Right kidney (tissue), 1 donor: ENCODE measurements at regions not wholly inside any gene's neighbourhood (a gene's known extent, or its start where the extent isn't known, plus 50 kb on each side); places are given as distances from the start of the nearest gene placed in this dataset.

Experiments used
- DNase-seq: peaks from one replicate; pipeline ENCODE4 v3.0.0-alpha.2; 2016

DNA sequence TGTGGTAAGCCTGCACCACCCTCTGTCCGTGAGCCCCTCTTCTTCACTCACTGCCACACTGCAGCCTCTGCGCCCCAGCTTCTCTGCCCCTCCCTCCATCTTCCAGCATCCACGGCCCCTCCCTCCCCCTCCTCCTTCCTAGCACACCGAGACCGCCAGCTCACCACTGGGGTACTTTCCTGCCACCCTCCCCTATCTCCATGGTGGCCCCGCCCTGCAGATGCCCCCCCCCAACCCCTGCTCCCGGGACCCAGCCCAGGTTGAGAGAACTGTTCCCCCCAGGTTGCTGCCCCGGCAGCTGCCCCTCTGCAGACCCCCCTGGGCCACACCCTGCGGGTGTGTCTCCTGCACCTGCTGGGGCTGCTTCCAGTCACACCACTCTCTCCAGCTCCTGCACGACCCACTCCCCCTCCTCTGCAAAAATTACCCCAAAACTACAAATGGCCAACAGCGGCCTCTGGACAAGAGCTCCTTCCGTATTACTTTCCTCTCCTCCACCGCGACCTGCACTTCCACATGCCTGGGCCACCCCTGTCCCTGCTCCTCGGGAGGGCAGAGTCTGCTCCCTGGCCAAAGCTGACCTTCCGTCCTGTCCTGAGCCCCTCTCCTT is 209.2 kb upstream of the PPP2R2D start:
- no peak for DNase-seq

DNA sequence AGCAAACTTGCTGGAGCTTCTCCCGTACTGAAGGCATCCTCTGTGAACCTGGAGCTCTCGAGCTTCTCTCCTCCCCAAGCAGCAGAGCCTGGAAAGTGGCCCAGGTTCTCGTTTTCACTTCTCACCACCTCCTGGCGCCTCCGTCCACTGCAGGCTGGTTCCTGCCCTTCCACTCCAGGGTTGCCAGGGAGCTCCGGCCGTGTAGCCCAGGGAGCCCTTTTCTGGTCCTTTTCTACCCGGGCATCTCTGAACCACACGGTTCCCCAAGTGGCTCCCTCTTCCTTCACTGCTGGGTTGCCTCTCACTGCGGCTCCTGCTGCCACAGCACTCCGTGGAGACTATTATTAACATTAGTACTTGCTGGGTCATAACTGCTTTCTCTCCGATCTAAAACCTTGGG is 208.6 kb upstream of the PPP2R2D start:
- DNase-seq, result no peak

DNA sequence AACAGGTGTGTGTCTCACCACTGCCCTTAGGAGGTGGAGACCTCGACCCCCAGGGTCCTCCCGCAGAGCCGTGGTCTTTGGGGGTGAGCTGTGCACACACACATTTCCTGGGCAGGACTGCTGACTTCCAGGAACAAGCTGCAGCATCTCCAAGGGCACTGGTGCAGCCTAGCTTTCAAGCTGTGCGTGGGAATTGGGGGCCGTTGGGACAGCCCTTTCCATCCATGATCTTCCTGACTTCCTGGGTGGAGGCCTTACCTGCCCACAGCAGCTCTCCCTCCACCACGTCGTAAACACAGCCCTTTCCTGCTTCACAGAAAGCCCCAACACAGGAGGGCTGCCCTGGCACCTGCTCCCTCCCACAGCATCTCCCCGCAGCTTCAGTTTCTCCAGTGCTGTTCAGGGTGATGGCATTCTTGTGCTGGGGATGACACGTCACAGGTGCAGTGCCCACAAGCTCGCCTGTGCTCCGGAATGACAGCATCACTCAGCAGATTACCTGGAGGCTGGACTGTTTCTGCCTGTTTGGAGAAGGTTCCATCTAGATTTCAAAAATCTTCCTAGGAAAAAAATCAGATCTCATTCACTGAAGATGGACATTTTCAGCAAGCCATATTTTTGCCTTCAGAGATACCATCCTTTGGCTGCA is 208.0 kb upstream of the PPP2R2D start:
- DNase-seq, result no peak

DNA sequence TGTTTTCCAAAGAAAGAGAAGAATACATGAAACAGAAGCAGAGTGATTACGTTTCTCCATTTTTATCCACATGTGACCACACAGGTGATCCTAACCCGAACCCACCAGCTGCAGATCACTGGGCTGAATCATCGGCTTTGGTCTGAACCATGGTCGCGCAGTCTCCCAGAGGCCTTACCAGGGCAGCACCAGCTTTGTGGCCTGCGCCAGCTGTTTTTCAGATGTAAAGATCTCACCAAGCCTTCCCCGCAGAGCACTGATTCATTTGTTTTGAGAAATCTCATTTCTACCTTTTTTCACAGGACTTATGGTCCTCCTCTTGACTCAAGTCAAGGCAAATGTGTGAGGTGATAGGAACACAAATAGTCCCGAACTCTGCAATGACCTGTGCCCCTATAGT is 207.0 kb upstream of the PPP2R2D start:
- DNase-seq, result no peak

DNA sequence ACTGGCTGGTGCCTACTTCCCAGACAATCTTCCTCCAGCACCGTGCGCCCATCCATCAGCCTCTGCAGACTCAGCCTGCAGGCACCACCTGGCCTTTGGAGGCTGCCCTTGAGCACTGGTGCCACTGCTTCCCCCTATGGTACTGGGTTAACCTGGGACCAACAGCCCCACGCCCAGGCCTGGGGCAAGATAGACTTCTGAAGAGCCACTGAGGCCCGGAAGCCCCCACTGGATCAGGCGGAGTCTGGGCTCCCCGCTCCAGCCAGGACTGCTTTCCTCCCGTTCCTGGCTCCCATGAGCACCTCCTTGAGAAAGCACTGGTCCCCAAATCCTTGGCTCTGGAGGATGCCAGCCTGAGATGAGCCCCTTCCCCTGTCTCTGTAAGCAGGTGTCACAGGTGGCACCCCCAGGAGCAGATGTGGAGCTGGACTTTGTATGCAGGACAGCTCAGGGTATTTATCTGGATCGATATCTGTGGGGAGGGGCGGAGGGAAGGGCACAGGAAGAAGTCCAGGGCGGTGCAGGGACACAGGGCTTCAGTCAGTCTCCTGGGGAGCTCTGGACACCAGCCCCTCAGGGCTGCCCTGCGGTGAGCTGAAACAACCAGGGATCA is 206.5 kb upstream of the PPP2R2D start:
- DNase-seq, result no peak

DNA sequence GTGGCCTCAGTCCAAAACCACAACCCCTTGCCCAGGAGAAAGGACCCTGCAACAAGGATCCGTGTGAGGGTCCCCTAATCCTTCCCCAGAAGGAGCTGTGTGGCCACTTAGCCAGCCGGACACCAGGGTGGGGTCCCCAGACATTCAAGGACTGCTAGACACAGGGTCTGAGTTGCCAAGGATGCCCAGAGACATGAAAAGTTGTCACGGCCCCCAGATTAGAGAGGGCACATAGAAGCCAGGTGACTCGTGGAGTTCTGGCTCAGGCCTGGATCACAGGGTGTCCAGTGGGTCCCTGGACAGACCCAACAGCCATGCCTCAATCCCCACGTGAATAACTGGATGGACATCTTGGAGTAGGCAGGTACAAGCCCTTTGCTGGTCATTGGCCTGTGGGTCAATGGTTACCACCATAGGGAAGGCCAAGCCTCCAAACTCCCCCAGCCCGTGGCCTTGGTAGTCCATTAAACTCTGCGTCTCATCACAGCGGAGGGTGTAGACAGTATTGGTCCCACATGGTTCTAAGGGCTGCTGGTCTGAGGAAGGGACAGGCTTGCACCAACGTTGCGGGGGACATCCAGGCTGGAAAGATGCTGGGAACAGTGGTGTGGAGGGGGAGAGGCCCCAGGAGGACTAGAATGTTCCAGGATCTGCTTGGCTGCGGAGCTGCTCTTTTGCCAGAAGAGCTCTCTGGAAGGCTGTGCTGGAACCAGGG is 205.9 kb upstream of the PPP2R2D start:
- no peak for DNase-seq

DNA sequence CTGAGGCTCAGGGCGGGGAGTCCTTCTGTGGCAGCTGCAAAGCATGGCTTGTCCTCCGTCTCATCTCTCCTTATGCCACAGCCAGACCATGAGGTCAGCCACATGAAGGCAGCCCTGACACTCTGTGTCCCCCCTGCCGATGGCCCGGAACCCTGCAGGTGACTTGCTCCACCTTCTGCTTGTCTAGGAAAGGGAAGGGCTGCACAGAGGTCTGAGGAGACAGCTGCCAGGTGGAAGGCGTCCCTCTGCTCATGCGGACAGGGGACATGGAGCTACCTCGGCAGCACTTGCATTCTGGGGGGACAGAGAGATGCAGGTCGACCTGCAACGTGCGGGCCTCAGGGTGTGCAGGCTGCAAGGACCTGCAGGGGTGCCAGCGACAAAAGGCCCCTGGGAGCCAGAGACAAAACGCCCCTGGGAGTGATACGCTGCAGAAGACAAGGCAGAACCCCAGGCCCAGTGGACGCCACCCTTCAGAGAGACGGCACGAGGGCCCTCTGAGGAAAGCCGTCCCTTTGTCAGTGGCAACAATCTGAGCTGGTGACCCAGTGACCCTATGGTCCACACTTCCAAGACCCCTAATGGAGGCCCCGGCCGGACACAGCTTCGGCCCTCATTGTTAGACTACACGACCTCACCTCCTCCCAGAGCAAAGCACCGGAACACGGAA is 205.2 kb upstream of the PPP2R2D start:
- DNase-seq, result no peak

DNA sequence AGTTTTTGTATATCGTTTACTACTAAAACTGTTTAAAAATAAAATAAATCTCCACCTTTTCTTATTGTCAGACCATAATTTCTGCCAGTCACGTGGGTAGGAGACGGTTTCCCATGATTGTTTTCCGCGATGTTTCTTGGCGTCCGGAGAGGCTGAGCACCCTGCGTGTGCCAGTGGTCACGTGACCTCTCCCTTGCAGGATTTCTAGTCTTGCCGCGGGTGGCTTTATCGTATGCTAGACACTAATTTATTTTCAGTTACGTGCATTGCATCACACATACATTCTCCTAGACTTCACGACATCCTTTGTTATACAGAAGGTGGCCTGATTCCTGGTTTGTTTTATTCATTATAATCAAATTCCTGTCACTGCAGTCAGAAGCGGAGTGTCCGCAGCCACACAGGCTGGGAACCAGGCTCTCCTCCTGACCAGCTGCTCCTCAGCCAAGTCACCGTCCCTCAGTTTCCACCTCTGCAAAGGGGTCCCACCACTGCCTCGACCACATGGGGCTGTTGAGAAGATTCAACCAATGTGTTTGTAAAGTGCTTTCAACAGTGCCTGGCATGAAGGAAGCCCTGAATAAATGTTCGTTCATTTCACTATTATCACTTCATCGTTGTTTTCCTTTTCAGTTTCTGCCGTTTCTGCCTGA is 203.2 kb upstream of the PPP2R2D start:
- no peak for DNase-seq

DNA sequence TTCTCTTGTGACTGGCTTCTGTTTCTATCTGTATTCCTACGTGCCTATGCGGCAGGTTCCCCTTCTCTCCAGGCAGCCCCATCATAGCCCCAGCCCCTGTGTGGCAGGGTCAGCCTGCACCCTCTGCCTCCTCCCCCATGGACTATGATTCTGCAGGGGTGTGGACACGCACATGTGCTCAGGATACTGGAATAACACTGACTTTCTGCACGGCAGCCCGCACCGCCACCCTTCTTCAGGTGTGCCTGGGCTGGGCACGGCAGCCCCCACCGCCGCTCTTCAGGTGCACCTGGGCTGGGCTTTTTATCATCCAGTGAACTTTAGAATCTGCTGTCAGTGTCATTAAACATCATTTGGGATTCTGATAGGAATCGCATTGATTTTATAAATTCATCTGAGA is 202.6 kb upstream of the PPP2R2D start:
- no peak for DNase-seq

DNA sequence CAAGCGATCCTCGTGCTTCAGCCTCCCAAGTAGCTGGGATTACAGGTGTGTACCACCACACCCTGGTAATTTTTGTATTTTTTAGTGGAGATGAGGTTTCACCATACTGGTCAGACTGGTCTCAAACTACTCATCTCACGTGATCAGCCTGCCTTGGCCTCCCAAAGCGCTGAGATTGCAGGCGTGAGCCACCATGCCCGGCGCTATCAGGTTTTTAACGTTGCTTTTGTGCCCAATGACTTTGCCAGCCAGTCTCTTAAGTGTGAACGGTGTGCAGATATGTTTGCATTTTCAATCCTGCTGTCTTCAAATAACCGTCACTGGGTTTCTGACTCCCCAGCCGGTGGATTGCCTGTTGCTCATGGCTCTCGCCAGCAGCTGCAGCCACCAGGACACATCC is 201.8 kb upstream of the PPP2R2D start:
- DNase-seq, result no peak

DNA sequence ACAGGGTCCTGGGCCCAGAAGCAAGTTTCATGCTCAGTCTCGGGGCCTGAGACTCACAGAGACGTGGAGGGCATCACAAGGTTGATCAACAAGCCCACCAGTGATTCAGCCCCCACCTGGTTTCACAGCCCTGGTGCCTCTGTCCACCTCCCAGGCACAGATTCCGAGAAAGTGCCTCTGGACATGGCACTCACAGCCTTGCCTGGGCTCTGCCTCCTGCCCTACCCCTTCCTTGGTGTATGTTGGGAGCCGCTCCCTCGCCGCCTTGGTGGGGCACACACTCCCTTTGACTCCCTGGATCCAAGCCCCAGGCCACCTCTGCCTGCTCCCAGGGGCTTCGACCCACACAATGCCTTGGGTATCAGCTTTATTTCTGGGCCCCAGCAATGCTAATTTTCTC is 200.8 kb upstream of the PPP2R2D start:
- DNase-seq, result no peak

DNA sequence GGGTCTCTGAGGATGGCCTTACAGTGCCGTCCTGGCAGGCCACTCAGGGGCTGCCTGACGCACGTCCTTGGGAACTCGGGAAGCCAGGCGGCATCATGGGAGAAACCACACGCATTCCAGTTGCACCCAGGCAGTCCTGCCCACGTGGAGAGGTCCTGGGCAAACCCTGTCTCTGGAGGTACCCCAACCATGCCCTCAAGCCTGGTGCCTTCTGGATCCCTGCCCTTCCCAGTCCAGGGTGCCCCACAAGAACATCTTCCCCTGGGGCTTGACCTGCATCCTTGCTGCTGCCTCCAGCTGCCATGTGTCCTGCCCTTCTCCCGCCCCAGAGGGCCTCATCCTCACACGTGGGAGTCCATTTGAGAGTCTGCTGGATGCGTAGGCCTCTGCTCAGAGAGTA is 200.3 kb upstream of the PPP2R2D start:
- DNase-seq, result no peak

DNA sequence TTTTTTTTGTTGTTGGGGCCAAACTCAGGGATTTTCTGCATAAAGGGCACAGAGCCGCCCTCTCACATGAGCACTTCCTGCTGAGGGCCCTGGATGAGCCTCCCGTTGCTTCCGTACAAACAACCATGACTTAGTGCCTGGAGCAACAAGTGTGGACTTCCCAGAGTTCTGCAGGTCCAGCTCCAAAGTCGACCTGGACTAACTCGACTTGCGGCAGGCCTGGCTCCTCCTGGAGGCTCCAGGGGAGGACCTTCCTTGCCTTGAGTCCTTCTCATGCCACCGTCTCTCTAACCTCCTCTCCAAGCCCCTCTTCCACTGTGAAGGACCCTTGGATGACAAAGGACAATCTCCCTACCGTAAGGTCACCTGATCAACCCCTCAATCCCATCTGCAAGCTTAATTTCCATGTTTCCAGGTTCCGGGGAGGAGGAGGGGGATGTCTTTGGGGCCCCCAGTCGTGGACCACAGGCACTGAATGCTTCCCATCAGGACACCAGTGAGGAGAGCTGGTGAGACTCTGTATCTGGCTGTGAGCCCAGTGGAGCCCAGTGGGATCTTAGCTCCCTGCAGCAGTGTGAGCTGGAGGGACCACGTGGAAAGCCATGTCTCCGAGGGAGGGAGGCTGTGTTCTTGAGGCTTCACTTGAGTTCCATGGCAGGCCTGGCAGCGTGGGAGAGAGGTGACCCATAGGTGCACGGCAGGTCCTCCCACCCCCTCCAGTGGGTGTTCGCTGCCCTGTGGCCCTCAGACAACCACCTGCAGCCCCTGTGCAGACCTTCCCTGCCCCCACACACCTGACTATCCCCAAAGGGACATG is 199.5 kb upstream of the PPP2R2D start:
- DNase-seq, result no peak

DNA sequence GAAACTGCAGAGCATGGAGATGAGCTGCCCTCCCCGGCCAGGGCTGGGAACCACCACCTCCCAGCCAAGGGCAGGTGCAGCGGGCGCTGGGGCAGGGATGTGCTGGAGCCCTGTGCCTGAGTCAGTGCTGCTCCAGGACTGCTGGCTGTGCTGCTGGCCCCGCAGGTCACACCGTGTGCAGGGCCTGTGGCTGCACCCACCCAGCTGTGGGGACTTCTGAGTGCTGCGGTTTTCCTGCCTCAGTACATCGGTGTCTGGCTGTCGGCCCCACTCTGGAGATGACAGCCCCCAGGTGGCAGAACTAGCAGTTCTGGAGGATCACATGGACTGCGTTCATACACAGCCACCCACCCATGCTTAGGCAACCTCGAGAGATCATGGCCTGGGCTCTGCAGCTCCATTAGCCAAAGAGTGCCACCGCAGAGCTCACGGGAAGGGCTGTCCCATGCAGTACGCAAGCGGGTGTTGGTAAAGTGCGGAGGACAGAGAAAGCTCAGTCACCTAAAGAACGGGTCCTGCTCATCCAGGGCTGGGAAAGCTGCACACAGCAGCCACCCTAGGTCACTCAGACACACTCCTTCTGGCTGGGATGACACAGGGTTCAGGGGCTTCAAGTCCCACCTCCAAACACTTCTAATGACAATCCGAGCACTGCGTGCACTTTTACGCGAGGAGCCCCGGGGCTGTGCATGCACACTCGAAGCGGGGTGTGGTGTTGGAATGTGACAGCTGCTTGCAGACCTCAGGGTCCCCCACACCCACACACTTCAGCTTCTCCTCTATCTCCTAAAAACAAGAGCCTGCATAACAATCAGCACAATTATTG is 198.1 kb upstream of the PPP2R2D start:
- no peak for DNase-seq

DNA sequence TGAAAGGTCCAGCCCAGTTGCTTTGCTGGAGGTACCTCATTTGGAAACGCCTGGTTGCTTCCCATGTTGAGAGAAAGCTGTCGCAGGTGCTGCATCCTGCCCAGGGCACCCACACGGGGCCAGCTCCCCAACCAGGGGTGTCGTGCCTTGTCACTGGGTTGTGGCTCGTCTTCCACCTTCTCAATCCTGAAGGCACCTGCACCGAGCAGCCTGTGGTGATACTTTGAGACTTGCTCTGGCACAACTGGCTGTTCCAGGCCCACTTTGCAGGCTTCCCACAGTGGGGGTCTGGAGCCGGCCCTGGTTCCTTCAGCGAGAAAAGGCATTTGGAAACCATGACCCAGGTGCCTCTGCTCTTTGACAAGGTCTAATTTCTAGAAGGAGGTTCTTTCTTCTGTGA is 197.3 kb upstream of the PPP2R2D start:
- DNase-seq, result no peak

DNA sequence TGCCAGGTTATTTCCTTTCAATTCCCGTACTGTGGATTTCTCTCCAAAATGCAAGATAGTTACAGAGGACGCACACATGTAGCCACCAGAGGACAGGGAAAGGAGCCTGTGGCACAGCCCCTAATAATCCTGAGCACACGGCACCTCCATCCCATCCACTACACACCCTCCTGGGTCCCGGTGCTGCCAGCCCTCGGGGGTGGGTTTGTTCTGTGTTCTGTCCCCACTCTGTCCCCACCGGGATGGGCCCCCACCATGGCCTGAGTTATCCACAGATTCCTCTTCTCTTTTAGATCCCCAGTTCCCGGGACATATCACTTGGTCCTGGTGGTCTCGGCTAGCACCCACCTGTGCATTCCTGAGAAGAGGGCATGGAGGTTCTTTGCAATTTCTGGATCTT is 196.9 kb upstream of the PPP2R2D start:
- DNase-seq, result no peak

DNA sequence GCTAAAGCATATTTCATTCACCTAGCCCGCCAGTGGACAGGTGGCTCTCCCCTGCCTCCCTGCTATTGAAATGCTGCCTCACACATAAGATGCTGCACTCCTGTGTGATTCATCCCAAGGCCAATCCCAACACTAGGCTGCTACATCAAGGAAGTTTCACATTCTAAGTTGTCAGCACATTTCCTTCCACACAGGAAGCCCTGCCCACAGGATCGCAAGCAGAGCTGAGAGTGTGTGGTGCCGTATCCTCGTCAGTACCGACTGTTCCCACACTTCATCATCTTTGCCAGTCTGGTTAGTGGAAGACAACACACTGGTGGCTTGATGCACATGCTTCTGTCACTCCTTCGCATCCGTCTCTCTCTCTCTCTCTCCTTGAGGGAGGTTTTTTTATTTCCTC is 194.3 kb upstream of the PPP2R2D start:
- no peak for DNase-seq

DNA sequence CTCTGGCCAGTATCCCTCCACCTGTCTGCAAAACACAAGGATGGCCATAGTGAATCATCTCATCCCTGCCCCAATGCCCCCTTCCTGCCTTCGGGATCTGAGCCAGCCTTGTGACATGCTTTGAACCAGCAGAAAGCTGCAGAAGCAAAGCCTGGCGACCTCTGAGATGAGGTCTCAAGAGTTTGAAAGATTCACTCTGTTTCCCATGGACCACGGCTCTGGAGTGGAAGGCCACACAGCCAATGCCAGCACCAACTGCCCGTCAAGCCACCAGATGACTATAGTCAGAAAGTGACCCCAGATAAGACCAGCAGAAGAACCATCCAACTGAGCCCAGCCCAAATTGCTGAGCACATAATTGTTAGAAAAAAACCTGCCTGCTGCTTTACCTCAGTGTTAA is 193.9 kb upstream of the PPP2R2D start:
- DNase-seq, result no peak

DNA sequence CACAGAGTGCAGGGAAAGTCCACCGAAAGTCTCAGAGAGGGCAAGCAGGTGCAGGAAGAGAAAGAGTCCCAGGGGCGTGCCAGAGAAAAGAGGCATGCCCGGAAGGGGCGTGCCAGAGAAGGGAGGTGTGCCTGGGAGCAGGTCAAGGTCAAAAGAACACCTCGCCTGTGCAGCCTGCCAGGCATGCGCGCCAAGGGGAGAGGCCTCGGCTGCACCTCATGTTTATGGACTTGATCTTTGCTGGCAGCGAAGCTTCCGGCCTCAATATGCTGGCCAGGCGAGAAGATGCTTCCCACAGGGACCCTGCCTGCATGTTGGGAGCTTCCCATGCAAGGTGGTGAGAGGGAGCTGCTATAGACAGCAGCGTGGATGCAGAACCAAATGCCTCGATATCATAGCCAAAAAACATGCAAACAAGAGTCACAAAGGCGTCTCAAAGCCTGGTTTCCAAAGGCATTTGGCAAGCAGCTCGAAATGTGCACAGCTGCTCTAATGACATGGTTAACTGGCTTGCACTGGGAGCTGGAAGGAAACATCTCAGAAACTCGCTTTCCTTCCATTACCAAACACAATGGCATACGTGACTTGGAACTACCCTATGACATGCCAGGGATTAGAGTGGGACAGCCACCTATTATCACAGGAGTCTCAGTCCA is 192.5 kb upstream of the PPP2R2D start:
- no peak for DNase-seq
